ENCODE measurements at regions not wholly inside any gene's neighbourhood (a gene's known extent, or its start where the extent isn't known, plus 50 kb on each side); places are given as distances from the start of the nearest gene placed in this dataset.
A peak's percentile ranks its signal among the peaks of the same experiment; 100 is the strongest.

GRCh38 chr4:14675279-14675985 is 326.8 kb upstream of the CPEB2 start:
- no peak overlapping the region for H3K27ac Mint-ChIP-seq
- H3K4me1 Mint-ChIP-seq, result no peaks in the 10 kb centered on the region
- no peaks in the 10 kb centered on the region for H3K36me3 Mint-ChIP-seq
- no peak for DNase-seq
- H3K4me3 Mint-ChIP-seq, result no peak overlapping the region
- H3K9me3 Mint-ChIP-seq, result no peaks in the 10 kb centered on the region
- H3K27me3 Mint-ChIP-seq (ENCODE audit: low read depth in 3 of 3), result peaks cover 0 to 5% (median 3%) of the 10 kb centered on the region in 3 donors

- DNase-seq, result no peak
- Mint-ChIP-seq H3K4me1 (no peaks in the 10 kb centered on the region), H3K4me3 (no peak overlapping the region), H3K27me3 (ENCODE audit: low read depth in 3 of 3) (peaks cover 0 to 3% (median 3%) of the 10 kb centered on the region in 3 donors), H3K36me3 (no peaks in the 10 kb centered on the region), H3K9me3 (peaks cover 0 to 8% (median 2%) of the 10 kb centered on the region in 6 donors), H3K27ac (no peak overlapping the region)
Measured at GRCh38 chr4:14679906-14680305, 322.4 kb upstream of the CPEB2 start.

GRCh38 chr4:14681330-14681729 is 321.0 kb upstream of the CPEB2 start:
- Mint-ChIP-seq H3K4me1 (no peaks in the 10 kb centered on the region), H3K4me3 (no peak overlapping the region), H3K9me3 (peaks cover 0 to 15% (median 8%) of the 10 kb centered on the region in 6 donors), H3K36me3 (no peaks in the 10 kb centered on the region), H3K27me3 (ENCODE audit: low read depth in 3 of 3) (peaks cover 2 to 3% (median 3%) of the 10 kb centered on the region in 3 donors), H3K27ac (no peak overlapping the region)
- DNase-seq, result no peak

GRCh38 chr4:14693728-14694127 is 308.6 kb upstream of the CPEB2 start:
- no peak overlapping the region for H3K27ac Mint-ChIP-seq

GRCh38 chr4:14695095-14695845 is 307.0 kb upstream of the CPEB2 start:
- Mint-ChIP-seq H3K36me3 (peaks cover 0 to 4% (median 4%) of the 10 kb centered on the region in 3 donors), H3K27ac (no peak overlapping the region), H3K9me3 (peaks cover 0 to 6% (median 3%) of the 10 kb centered on the region in 6 donors), H3K4me1 (no peaks in the 10 kb centered on the region), H3K4me3 (no peak overlapping the region), H3K27me3 (ENCODE audit: low read depth in 3 of 3) (peaks cover 0 to 2% (median 0%) of the 10 kb centered on the region in 3 donors)
- no peak for DNase-seq

More at GRCh38 chr4:14693728-14694127, 308.6 kb upstream of the CPEB2 start:
- peaks cover 0 to 2% (median 0%) of the 10 kb centered on the region in 3 donors for H3K27me3 Mint-ChIP-seq (ENCODE audit: low read depth in 3 of 3)
- DNase-seq, result no peak
- H3K4me3 Mint-ChIP-seq, result no peak overlapping the region
- H3K9me3 Mint-ChIP-seq, result peaks cover 0 to 6% (median 3%) of the 10 kb centered on the region in 6 donors
- H3K4me1 Mint-ChIP-seq, result no peaks in the 10 kb centered on the region
- peaks cover 0 to 4% (median 4%) of the 10 kb centered on the region in 3 donors for H3K36me3 Mint-ChIP-seq

GRCh38 chr4:14700083-14700482 is 302.2 kb upstream of the CPEB2 start:
- Mint-ChIP-seq H3K27ac (no peak overlapping the region), H3K27me3 (ENCODE audit: low read depth in 3 of 3) (peaks cover 0 to 4% (median 1%) of the 10 kb centered on the region in 3 donors), H3K9me3 (peaks cover 0 to 4% (median 0%) of the 10 kb centered on the region in 6 donors), H3K36me3 (peaks cover 0 to 4% (median 0%) of the 10 kb centered on the region in 3 donors), H3K4me3 (no peak overlapping the region), H3K4me1 (no peaks in the 10 kb centered on the region)
- DNase-seq, result no peak

GRCh38 chr4:14700544-14700943 is 301.7 kb upstream of the CPEB2 start:
- H3K27ac Mint-ChIP-seq, result no peak overlapping the region
- H3K27me3 Mint-ChIP-seq (ENCODE audit: low read depth in 3 of 3), result peaks cover 0 to 4% (median 1%) of the 10 kb centered on the region in 3 donors
- no peaks in the 10 kb centered on the region for H3K4me1 Mint-ChIP-seq
- H3K9me3 Mint-ChIP-seq, result peaks cover 0 to 4% (median 0%) of the 10 kb centered on the region in 6 donors
- no peak overlapping the region for H3K4me3 Mint-ChIP-seq
- DNase-seq, result no peak
- peaks cover 0 to 4% (median 0%) of the 10 kb centered on the region in 3 donors for H3K36me3 Mint-ChIP-seq

GRCh38 chr4:14701389-14701788 is 300.9 kb upstream of the CPEB2 start:
- no peak for DNase-seq
- Mint-ChIP-seq H3K27ac (no peak overlapping the region), H3K4me1 (no peaks in the 10 kb centered on the region), H3K9me3 (peaks cover 0 to 2% (median 0%) of the 10 kb centered on the region in 6 donors), H3K27me3 (ENCODE audit: low read depth in 3 of 3) (peaks cover 0 to 4% (median 1%) of the 10 kb centered on the region in 3 donors), H3K36me3 (peaks cover 0 to 4% (median 0%) of the 10 kb centered on the region in 3 donors), H3K4me3 (no peak overlapping the region)

- no peak overlapping the region for H3K27ac Mint-ChIP-seq
- H3K4me1 Mint-ChIP-seq, result no peaks in the 10 kb centered on the region
- no peak for DNase-seq
- H3K27me3 Mint-ChIP-seq (ENCODE audit: low read depth in 3 of 3), result peaks cover 0 to 4% (median 1%) of the 10 kb centered on the region in 3 donors
- peaks cover 0 to 4% (median 0%) of the 10 kb centered on the region in 3 donors for H3K36me3 Mint-ChIP-seq
- H3K9me3 Mint-ChIP-seq, result peaks cover 0 to 2% (median 0%) of the 10 kb centered on the region in 6 donors
- H3K4me3 Mint-ChIP-seq, result no peak overlapping the region
Measured at GRCh38 chr4:14701896-14702295, 300.4 kb upstream of the CPEB2 start.

- no peaks in the 10 kb centered on the region for H3K27me3 Mint-ChIP-seq (ENCODE audit: low read depth in 3 of 3)
- H3K9me3 Mint-ChIP-seq, result no peaks in the 10 kb centered on the region
- DNase-seq, result no peak
- H3K27ac Mint-ChIP-seq, result no peak overlapping the region
- H3K36me3 Mint-ChIP-seq, result no peaks in the 10 kb centered on the region
- no peak overlapping the region for H3K4me3 Mint-ChIP-seq
- no peaks in the 10 kb centered on the region for H3K4me1 Mint-ChIP-seq
Measured at GRCh38 chr4:14708574-14708973, 293.7 kb upstream of the CPEB2 start.

GRCh38 chr4:14711259-14711658 is 291.0 kb upstream of the CPEB2 start:
- H3K4me3 Mint-ChIP-seq, result no peak overlapping the region
- no peak for DNase-seq
- no peak overlapping the region for H3K27ac Mint-ChIP-seq
- no peaks in the 10 kb centered on the region for H3K36me3 Mint-ChIP-seq
- H3K27me3 Mint-ChIP-seq (ENCODE audit: low read depth in 3 of 3), result no peaks in the 10 kb centered on the region
- no peaks in the 10 kb centered on the region for H3K4me1 Mint-ChIP-seq
- no peaks in the 10 kb centered on the region for H3K9me3 Mint-ChIP-seq

GRCh38 chr4:14716691-14717090 is 285.6 kb upstream of the CPEB2 start:
- peaks cover 0 to 3% (median 0%) of the 10 kb centered on the region in 3 donors for H3K27me3 Mint-ChIP-seq (ENCODE audit: low read depth in 3 of 3)
- DNase-seq, result no peak
- H3K4me3 Mint-ChIP-seq, result no peak overlapping the region
- H3K36me3 Mint-ChIP-seq, result peaks cover 0 to 9% (median 0%) of the 10 kb centered on the region in 3 donors
- H3K9me3 Mint-ChIP-seq, result peaks cover 5 to 12% (median 8%) of the 10 kb centered on the region in 6 donors
- no peak overlapping the region for H3K27ac Mint-ChIP-seq
- H3K4me1 Mint-ChIP-seq, result peaks cover 10 to 16% of the 10 kb centered on the region in 2 donors

- Mint-ChIP-seq H3K27ac (peak overlapping the region in 1 of 6 donors; percentile 42), H3K4me3 (peak overlapping the region in 1 of 5 donors; percentile 14), H3K4me1 (peaks cover 10 to 16% of the 10 kb centered on the region in 2 donors), H3K36me3 (peaks cover 0 to 9% (median 0%) of the 10 kb centered on the region in 3 donors), H3K27me3 (ENCODE audit: low read depth in 3 of 3) (peaks cover 2 to 5% (median 3%) of the 10 kb centered on the region in 3 donors), H3K9me3 (peaks cover 5 to 13% (median 9%) of the 10 kb centered on the region in 6 donors)
- no peak for DNase-seq
Measured at GRCh38 chr4:14719053-14719452, 283.2 kb upstream of the CPEB2 start.

GRCh38 chr4:14726441-14726840 is 275.8 kb upstream of the CPEB2 start:
- H3K27ac Mint-ChIP-seq, result no peak overlapping the region
- peaks cover 1 to 5% (median 4%) of the 10 kb centered on the region in 6 donors for H3K9me3 Mint-ChIP-seq
- no peak for DNase-seq
- H3K4me3 Mint-ChIP-seq, result no peak overlapping the region
- H3K36me3 Mint-ChIP-seq, result no peaks in the 10 kb centered on the region
- no peaks in the 10 kb centered on the region for H3K4me1 Mint-ChIP-seq
- H3K27me3 Mint-ChIP-seq (ENCODE audit: low read depth in 3 of 3), result peaks cover 0 to 5% (median 2%) of the 10 kb centered on the region in 3 donors

Measured in immature natural killer cell (primary cell).